Fibroblast of upper back skin (primary cell): ENCODE measurements at regions not wholly inside any gene's neighbourhood (a gene's known extent, or its start where the extent isn't known, plus 50 kb on each side); places are given as distances from the start of the nearest gene placed in this dataset.

ENCODE experiments used
- DNase-seq: peaks from one replicate; pipeline ENCODE4 v3.0.0-alpha.2; 2013

- DNase-seq, result no peak
Observed at GRCh38 chr7:21041252-21041651, 254.6 kb upstream of the SP8 start.

- no peak for DNase-seq
Observed at GRCh38 chr7:21041666-21042065, 255.0 kb upstream of the SP8 start.

DNA sequence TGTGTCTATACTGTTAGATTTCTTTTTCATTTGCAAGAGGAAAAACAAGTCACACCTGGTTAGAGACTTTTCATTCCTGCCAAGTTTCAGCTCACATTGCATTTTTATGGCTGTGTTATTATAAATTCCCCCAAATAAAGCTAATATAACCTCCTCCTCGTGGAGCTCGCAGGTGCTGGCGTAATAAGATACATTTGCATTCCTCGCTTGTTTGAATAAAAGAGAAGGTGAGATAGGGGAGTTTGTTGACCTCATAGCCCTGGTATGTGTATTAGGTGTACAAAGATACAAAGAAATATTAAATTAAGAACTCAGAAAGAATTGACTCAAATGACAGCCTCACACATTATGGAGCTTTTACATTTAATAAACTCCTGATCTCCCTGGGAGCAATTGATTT is 257.7 kb upstream of the SP8 start:
- DNase-seq, result no peak

DNA sequence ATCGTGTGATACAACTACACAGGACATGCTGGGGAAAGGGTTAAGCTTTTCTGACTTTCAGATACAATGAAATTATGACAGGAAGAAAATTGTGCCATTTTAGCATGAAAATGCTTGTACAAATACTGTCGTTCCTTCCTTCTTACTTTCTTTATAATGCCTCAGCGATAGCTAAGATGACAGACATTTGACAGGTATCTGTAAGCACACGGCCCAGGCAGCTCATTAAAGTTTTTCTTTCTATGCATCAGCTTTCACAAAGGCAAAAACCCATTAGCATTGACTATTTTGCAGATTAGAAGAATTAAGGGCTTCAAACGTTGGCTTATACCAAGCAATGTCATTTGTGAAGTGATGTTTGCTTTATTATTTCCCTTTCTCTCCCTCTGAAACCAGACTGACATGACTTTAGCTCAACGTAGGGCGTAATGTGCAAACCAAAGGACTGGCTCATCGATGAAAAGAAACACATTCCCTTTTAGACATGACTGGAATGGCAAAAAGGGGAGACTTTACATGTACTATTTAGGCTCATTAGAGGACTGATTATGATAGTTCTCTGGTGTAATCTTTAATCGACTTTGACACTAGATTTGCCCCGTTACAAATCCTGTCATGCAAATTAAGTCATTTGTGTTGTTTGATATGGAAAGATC is 258.4 kb upstream of the SP8 start:
- DNase-seq, result no peak

DNA sequence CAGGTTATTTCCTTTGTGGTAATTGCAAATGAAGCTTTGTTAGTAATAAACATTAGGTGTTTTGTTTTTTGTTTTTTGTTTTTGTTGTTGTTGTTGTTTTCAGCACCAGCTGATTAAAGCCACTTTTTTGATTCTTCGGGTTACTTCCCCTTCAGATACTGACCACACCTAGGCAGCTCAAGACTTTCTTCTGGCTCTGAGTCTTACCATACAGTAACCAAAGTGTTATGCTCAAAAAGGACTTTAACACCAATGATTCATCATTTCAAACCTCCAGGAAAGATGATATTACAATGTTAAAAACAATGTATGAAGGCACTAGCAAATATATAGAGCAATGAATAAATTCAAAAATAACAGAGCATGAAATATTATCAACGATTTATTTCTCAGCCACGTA is 265.2 kb upstream of the SP8 start:
- DNase-seq, result no peak

GRCh38 chr7:21054427-21055112 is 267.9 kb upstream of the SP8 start:
- DNase-seq, result no peak

DNA sequence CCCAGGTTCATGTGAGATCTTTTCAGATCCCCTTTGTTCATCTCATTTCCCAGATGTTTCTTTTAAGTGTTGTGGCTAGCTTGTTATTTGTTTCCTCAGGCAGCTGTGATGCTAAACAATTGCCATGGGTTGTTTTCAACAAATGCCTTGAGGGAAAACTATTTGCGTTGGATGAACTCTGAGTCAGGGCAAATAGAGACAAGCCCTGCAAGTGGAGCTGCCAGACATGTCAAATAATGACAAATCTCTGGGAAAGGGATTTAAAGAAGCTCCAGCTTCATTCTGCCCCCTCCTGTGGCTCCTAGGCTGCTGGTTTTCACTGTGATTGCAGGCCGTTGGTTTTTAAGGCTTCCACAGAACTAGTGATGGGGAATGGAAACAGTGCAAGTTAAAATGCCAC is 272.4 kb upstream of the SP8 start:
- no peak for DNase-seq

DNA sequence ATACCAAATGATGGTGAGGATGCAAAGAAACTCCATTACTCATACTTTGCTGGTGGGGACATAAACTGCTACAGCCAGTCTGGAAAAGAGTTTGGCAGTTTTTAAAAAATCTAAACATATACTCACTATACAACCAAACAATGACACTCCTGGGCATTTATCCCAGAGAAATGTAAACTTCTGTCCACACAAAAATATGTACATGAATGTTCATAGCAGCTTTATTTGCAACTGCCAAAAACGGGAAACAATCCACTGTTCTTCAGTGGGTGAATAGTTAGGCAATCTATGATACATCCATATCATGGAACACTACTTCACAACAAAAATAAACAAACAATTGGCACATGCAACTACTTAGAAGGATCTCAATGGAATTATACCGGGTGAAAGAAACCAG is 276.4 kb upstream of the SP8 start:
- DNase-seq, result no peak

DNA sequence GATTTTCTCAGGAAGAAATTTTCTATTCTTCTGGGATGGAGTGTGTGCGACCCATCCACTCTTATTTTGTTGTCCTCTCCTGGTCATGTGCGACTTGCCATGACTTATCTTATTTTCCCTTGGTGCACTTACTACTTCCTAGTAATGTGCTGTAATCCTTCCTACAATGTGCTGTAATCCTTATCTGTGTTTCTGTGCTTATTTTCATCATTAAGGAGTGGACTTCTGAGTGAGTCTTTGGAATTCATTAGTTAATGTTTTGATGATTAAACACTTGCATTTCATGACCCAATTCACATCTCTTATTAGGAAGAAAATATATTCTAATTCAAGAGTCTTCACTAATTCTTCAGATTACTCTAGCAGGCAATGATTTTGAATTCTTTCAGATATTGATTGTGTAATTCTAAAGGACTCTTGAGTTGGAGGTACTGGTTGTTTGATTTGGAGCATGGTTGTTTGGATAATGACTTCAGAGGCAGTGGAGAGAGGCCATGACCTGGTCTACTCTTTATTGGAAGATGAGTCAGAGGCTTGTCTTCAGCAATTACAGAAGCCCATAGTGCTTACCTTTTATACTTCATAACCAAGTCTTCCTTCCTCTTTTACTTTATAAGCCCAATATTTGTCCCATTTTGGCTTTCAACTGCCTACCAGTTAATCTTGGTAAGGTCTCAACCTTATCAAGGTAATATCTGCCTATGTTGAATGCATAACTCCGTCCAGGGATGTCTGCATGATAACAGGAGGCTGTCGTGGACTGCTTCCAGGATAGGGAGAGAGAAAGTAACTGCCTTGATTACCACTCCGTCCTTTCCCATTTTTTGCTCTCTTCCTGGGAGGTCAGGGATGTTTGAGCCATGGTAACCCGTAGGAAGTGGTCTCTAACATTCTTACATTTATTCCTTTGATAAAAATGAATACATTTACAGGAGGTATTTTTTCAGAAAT is 278.3 kb upstream of the SP8 start:
- no peak for DNase-seq

GRCh38 chr7:21066221-21066620 is 279.5 kb upstream of the SP8 start:
- no peak for DNase-seq

GRCh38 chr7:21067216-21067615 is 280.5 kb upstream of the SP8 start:
- no peak for DNase-seq

DNA sequence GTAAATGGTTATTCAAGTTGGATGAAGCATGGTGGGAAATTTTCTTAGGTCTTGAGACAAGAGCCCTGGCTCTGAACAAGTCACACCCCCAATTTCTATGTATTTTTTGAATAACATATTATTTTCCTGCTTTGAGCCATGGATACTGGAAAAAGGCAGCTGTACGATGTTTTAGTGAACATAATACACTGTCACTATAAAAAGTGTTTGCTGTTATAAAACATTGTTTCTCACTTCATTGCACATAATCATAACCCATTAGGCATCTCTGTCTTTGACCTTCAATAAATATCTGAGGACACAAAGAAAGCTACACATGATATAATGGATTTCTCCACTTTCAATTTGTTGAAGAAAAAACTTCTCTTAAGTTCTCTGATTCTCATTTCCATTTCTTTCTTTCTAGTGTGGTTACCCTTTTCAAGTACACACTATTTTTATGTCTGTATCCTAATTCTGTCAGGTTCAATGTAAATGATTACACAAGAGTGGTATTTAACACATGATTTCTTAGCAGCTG is 283.9 kb upstream of the SP8 start:
- no peak for DNase-seq

- DNase-seq, result no peak
Observed at GRCh38 chr7:21071561-21072501, 285.1 kb upstream of the SP8 start.

- DNase-seq, result no peak
Observed at GRCh38 chr7:21076054-21076453, 289.4 kb upstream of the SP8 start.

DNA sequence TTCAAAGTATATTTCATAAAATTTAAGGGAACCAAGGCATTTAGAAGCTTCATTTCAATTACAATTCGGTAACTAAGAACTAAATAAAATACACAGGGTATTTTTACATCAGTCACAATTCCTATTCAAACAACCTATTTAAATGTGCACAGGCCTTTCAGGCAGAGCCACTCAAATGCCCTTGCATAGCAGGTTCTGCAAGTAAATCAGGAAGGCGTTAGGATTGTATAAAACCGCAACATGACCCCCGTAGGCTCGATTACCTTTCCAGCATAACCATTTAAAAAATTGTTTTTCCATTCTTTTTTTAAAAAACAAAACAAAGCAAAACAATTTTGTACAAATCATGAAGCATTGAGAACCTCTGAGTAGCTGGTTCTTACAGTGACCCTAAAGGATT is 289.9 kb upstream of the SP8 start:
- DNase-seq, result no peak

- no peak for DNase-seq
Observed at GRCh38 chr7:21077602-21078001, 290.9 kb upstream of the SP8 start.

GRCh38 chr7:21084286-21084685 is 297.6 kb upstream of the SP8 start:
- DNase-seq, result no peak

DNA sequence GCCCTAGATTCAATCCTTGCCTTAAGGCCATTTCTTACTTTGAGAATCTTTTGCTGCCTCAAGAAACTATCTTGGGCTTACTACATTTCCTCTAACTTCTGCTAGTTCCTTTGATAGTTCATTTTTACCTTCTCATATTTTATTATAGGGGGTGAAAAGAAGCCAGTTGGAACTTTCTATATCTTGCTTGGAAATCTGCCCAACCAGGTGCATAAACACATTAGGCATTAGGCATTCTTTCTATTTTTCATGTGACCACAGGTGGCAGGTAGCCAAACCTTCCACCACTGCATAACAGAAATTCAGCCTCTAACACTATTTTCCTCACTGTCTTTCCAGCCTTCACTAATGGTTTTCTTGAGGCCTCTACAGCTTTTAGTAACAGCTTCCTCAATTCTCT is 300.0 kb upstream of the SP8 start:
- DNase-seq, result no peak

- no peak for DNase-seq
Observed at GRCh38 chr7:21089653-21090052, 303.0 kb upstream of the SP8 start.

DNA sequence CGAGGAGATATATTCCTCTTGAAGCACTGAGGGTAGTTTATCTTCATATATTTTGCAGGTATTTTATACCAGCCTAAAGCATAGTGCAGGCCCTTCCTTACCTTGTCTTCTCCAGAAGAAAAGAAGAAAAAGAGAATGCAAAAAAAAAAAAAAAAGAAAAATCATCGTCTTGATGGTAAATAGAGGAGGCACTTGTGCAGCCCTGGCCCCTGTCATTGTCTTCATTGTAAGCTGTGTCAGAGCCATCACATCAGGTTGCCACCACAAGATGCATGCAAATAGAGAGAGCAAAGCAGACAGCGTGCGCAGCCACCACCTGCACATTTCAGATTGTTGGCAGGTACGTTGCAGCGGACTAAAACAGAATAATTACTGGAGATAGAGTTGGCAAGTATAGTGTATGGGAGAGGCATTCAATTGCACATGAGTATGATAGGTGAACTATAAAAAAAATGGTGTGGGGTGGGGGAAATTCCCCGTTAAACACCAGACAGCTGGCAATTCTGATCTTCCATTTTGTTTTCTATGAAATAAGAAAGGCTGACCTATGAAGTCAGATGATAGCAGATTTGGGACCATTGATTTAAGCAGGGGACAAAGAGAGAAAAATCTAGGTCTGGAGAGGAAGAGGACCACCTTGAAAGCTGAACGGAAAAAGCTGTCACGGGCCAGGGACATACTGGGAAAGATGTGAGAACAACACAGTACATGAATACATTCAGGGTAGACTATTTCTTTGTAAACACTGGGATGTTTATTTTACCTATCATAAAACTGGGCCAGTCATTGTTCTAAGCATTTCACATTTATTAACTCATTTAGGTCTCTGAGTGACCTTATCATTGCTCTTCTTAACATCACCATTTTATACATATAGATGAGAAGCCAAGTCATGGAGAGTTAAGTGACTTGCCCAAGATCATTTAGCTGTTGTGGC is 306.3 kb upstream of the SP8 start:
- DNase-seq, result no peak

DNA sequence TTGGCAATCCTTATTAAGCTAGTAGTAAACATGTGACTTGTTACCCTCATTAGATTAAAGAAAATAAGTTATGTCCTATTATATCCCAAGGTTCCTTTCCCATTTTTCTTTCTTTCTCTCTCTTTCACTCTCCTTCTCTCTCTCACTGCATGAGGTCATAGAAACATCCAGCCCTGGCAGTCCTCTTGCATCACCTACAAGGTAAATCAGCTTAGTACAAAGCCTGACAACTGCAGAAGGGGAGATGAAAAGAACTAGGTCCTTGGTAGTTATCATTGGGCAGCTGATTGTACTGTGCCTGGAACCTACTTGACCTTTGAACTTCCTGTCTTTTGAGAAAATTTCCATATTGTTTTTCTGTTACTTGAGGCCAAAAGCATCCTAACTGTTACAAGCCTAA is 307.9 kb upstream of the SP8 start:
- no peak for DNase-seq
